Adrenal gland (tissue), 5 donors: ENCODE measurements at regions not wholly inside any gene's neighbourhood (a gene's known extent, or its start where the extent isn't known, plus 50 kb on each side); places are given as distances from the start of the nearest gene placed in this dataset.

Experiments used
- CTCF ChIP-seq, 6 experiments: fragments of 450-650 bp in 4 of 6; fragments of 200-600 bp in 2 of 6; sonication (generic) in 1 of 6; IDR thresholded peaks; 1 replicate in 5 of 6; 2 replicates in 1 of 6; pipeline versions ENCODE4 v1.5.1 to v1.8.0; 2016 to 2021; ENCODE audit warnings: antibody characterized with exemption in 6 of 6, mild to moderate bottlenecking in 2 of 6, moderate library complexity in 1 of 6
- POLR2A ChIP-seq, 2 donors: fragments of 450-650 bp; IDR thresholded peaks; one replicate each; pipeline ENCODE4 v1.6.1; 2017; ENCODE audit warnings: antibody characterized with exemption in 2 of 2, mild to moderate bottlenecking in 2 of 2, moderate library complexity in 1 of 2
- donor health status: DM: no; HTN: no; CAD: no.

- TF ChIP-seq CTCF (IDR thresholded peaks at IDR 0.05) (no peak), POLR2A (IDR thresholded peaks at IDR 0.05) (no peak)
Observed at GRCh38 chr13:22018076-22018835, 347.4 kb downstream of the FGF9 start.
